ENCODE measurements at regions not wholly inside any gene's neighbourhood (a gene's known extent, or its start where the extent isn't known, plus 50 kb on each side); places are given as distances from the start of the nearest gene placed in this dataset.

- BruUV-seq (replicated peaks), result no TSS peak
- ChIA-PET POLR2A (ENCODE audit: low non-redundant PET) (no interaction called here), CTCF (no interaction called here)
- Histone ChIP-seq H3K4me3 (ENCODE audit: low read depth, low read length, poor library complexity, severe bottlenecking) (no peak overlapping the region), H3K4me1 (ENCODE audit: insufficient read depth, low read length, poor library complexity, severe bottlenecking) (no peaks in the 10 kb centered on the region), H3K9me3 (ENCODE audit: low read depth, low read length, poor library complexity, severe bottlenecking) (no peaks in the 10 kb centered on the region), H3K27ac (ENCODE audit: low read depth, low read length, poor library complexity, severe bottlenecking) (no peak overlapping the region), H3K36me3 (ENCODE audit: insufficient read depth, low read length, poor library complexity, severe bottlenecking) (no peaks in the 10 kb centered on the region), H3K27me3 (replicated peaks; ENCODE audit: insufficient read depth, low read depth, low read length, poor library complexity) (peaks cover 9% of the 10 kb centered on the region)
- TF ChIP-seq CTCF (conservative IDR thresholded peaks at IDR 0.05; ENCODE audit: low read depth, low read length) (no peak), EZH2 (IDR thresholded peaks at IDR 0.05; ENCODE audit: borderline replicate concordance, low read depth, low read length, poor library complexity, severe bottlenecking) (no peak)
- intact Hi-C loops (cut with micrococcal nuclease; ENCODE audit: unreplicated experiment), result no loop called here
- no peak for DNase-seq (ENCODE audit: low spot score)
Observed at GRCh38 chr5:101997235-101997634, 298.8 kb downstream of the SLCO4C1 start.

- CTCF ChIA-PET, result no interaction called here
- Histone ChIP-seq H3K4me1 (ENCODE audit: insufficient read depth, low read length, poor library complexity, severe bottlenecking) (no peaks in the 10 kb centered on the region), H3K4me3 (ENCODE audit: low read depth, low read length, poor library complexity, severe bottlenecking) (no peak overlapping the region), H3K27me3 (replicated peaks; ENCODE audit: insufficient read depth, low read depth, low read length, poor library complexity) (peaks cover 9% of the 10 kb centered on the region), H3K27ac (ENCODE audit: low read depth, low read length, poor library complexity, severe bottlenecking) (no peak overlapping the region), H3K9me3 (ENCODE audit: low read depth, low read length, poor library complexity, severe bottlenecking) (no peaks in the 10 kb centered on the region), H3K36me3 (ENCODE audit: insufficient read depth, low read length, poor library complexity, severe bottlenecking) (no peaks in the 10 kb centered on the region)
- no peak for TF ChIP-seq EZH2 (IDR thresholded peaks at IDR 0.05; ENCODE audit: borderline replicate concordance, low read depth, low read length, poor library complexity, severe bottlenecking)
- no peak for TF ChIP-seq CTCF (conservative IDR thresholded peaks at IDR 0.05; ENCODE audit: low read depth, low read length)
- DNase-seq (ENCODE audit: low spot score), result no peak
- BruUV-seq (replicated peaks), result no TSS peak
- POLR2A ChIA-PET (ENCODE audit: low non-redundant PET), result no interaction called here
- intact Hi-C loops (cut with micrococcal nuclease; ENCODE audit: unreplicated experiment), result no loop called here
Observed at GRCh38 chr5:101995585-101995984, 300.5 kb downstream of the SLCO4C1 start.

GRCh38 chr5:101991486-101991885, 304.6 kb downstream of the SLCO4C1 start:
- DNase-seq (ENCODE audit: low spot score), result no peak
- H3K4me1 ChIP-seq (ENCODE audit: insufficient read depth, low read length, poor library complexity, severe bottlenecking), result no peaks in the 10 kb centered on the region
- ChIA-PET CTCF (interaction anchor here (0.7 kb wide), 1 partner anchor 16 kb away, joined by 6 read pairs; no protein-coding TSS in a partner anchor), POLR2A (ENCODE audit: low non-redundant PET) (no interaction called here)
- H3K9me3 ChIP-seq (ENCODE audit: low read depth, low read length, poor library complexity, severe bottlenecking), result no peaks in the 10 kb centered on the region
- no peak overlapping the region for H3K27ac ChIP-seq (ENCODE audit: low read depth, low read length, poor library complexity, severe bottlenecking)
- intact Hi-C loops (cut with micrococcal nuclease; ENCODE audit: unreplicated experiment), result no loop called here
- TF ChIP-seq EZH2 (IDR thresholded peaks at IDR 0.05; ENCODE audit: borderline replicate concordance, low read depth, low read length, poor library complexity, severe bottlenecking), result no peak
- no peak for TF ChIP-seq CTCF (conservative IDR thresholded peaks at IDR 0.05; ENCODE audit: low read depth, low read length)
- no peak overlapping the region for H3K4me3 ChIP-seq (ENCODE audit: low read depth, low read length, poor library complexity, severe bottlenecking)
- BruUV-seq (replicated peaks), result no TSS peak
- no peaks in the 10 kb centered on the region for H3K36me3 ChIP-seq (ENCODE audit: insufficient read depth, low read length, poor library complexity, severe bottlenecking)
- peaks cover 25% of the 10 kb centered on the region for H3K27me3 ChIP-seq (replicated peaks; ENCODE audit: insufficient read depth, low read depth, low read length, poor library complexity)

Measured in A673 (cell line).